Natural killer cell (primary cell): ENCODE measurements at regions not wholly inside any gene's neighbourhood (a gene's known extent, or its start where the extent isn't known, plus 50 kb on each side); places are given as distances from the start of the nearest gene placed in this dataset.

ENCODE experiments used
- ATAC-seq, 3 donors: fragments of 150-1000 bp in 2 of 3; fragments of 200-7000 bp in 1 of 3; cut with Tn5 transposase; 1 replicate in 1 of 3; 2 replicates in 2 of 3; pipeline ENCODE4 v1.10.0; 2021; ENCODE audit warnings: mild to moderate bottlenecking in 2 of 3, moderate library complexity in 2 of 3
- DNase-seq, 2 donors: peaks; one replicate each; pipeline versions ENCODE4 v3.0.0 to v3.0.0-alpha.2; 2013 to 2021; ENCODE audit warnings: mixed read lengths in 1 of 2
- H3K27ac ChIP-seq: one replicate; pipeline ENCODE4 v1.5.1; 2013; ENCODE audit warnings: mild to moderate bottlenecking, low read length
- H3K27me3 ChIP-seq: one replicate; pipeline ENCODE4 v1.6.1; 2013; ENCODE audit warnings: low read length; ENCODE audit not compliant: control insufficient read depth, insufficient read depth
- H3K36me3 ChIP-seq: one replicate; pipeline ENCODE4 v1.6.1; 2013; ENCODE audit warnings: low read length; ENCODE audit not compliant: control insufficient read depth, insufficient read depth
- H3K4me1 ChIP-seq: one replicate; pipeline ENCODE4 v1.6.1; 2013; ENCODE audit warnings: low read length; ENCODE audit not compliant: control insufficient read depth, insufficient read depth
- H3K4me3 ChIP-seq: one replicate; pipeline ENCODE4 v1.5.1; 2013; ENCODE audit warnings: low read length
- H3K9me3 ChIP-seq: one replicate; pipeline ENCODE4 v1.6.1; 2013; ENCODE audit warnings: low read length; ENCODE audit not compliant: control insufficient read depth, insufficient read depth
- H3K27ac Mint-ChIP-seq, 2 donors: one replicate each; pipeline ENCODE4 v1.8.0; 2022; ENCODE audit warnings: mild to moderate bottlenecking in 2 of 2, mixed read lengths in 2 of 2, moderate library complexity in 1 of 2
- H3K27me3 Mint-ChIP-seq, 2 donors: one replicate each; pipeline ENCODE4 v1.8.0; 2022; ENCODE audit warnings: low read depth in 2 of 2, mixed read lengths in 2 of 2
- H3K36me3 Mint-ChIP-seq: one replicate; pipeline ENCODE4 v1.8.0; 2022; ENCODE audit warnings: mixed read lengths
- H3K4me1 Mint-ChIP-seq, 2 donors: one replicate each; pipeline ENCODE4 v1.8.0; 2022; ENCODE audit warnings: mixed read lengths in 2 of 2
- H3K4me3 Mint-ChIP-seq: one replicate; pipeline ENCODE4 v1.8.0; 2022; ENCODE audit warnings: mild to moderate bottlenecking, moderate library complexity, mixed read lengths
- H3K9me3 Mint-ChIP-seq, 2 donors: one replicate each; pipeline ENCODE4 v1.8.0; 2022; ENCODE audit warnings: mixed read lengths in 2 of 2
- CTCF ChIP-seq: fragments of 200-600 bp; IDR thresholded peaks from one replicate; pipeline ENCODE4 v1.8.0; 2022; ENCODE audit warnings: antibody characterized with exemption
- whole genome bisulfite sequencing: methylation state at CpG from one replicate; pipeline ENCODE4 v1.1.7; 2013; ENCODE audit warnings: missing lambda C conversion rate; ENCODE audit not compliant: insufficient coverage; 5-methylcytosine and 5-hydroxymethylcytosine counted together
- intact Hi-C: fragments of 100-400 bp; cut with micrococcal nuclease; formaldehyde crosslinking; loops from one replicate; pipeline ENCODE4 v1.14.2; 2022

DNA sequence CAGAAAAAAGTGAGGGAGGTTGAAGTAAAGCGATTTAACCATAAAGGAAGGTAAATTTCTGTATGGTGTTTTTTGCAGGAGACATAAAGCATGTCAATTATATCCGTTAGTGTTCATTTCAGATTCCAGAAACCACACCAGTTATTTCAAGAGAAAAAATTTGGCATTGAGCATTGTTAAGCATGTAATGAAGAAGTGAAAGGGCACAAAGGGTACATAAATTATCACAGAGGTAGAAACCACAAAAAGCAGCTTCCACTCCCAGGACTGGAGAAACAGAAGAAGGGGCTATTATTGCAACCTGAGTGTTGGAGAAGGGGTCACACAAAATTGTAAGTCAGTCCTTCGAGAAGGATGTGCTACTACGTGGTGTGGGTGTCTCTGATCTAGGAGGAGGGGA lies 72.2 kb upstream of the DACH1 start:
- DNase-seq: no peak
- no peak for ATAC-seq
- no peaks in the 10 kb centered on the region for H3K36me3 Mint-ChIP-seq
- Histone ChIP-seq H3K4me3 (no peak overlapping the region), H3K4me1 (no peaks in the 10 kb centered on the region), H3K27me3 (no peaks in the 10 kb centered on the region), H3K36me3 (no peaks in the 10 kb centered on the region), H3K27ac (no peak overlapping the region), H3K9me3 (no peaks in the 10 kb centered on the region)
- H3K4me1 Mint-ChIP-seq: no peaks in the 10 kb centered on the region
- no peak for TF ChIP-seq CTCF
- no peaks in the 10 kb centered on the region for H3K27me3 Mint-ChIP-seq
- no peak overlapping the region for H3K4me3 Mint-ChIP-seq
- H3K9me3 Mint-ChIP-seq: peaks cover 7 to 10% of the 10 kb centered on the region in 2 donors
- intact Hi-C loops: no loop called here
- WGBS: 7% methylated on average over 3 of the region's 4 CpGs
- H3K27ac Mint-ChIP-seq: no peak overlapping the region

GRCh38 chr13:71935166-71935840 lies 68.3 kb upstream of the DACH1 start:
- ATAC-seq (no peak), DNase-seq (no peak)
- WGBS: 100% methylated on average over 3 of the region's 4 CpGs
- Mint-ChIP-seq H3K27me3 (no peaks in the 10 kb centered on the region), H3K9me3 (peaks cover 3 to 4% of the 10 kb centered on the region in 2 donors), H3K36me3 (no peaks in the 10 kb centered on the region), H3K27ac (no peak overlapping the region), H3K4me1 (no peaks in the 10 kb centered on the region), H3K4me3 (no peak overlapping the region)
- TF ChIP-seq CTCF: no peak
- Histone ChIP-seq H3K9me3 (no peaks in the 10 kb centered on the region), H3K4me3 (no peak overlapping the region), H3K27ac (no peak overlapping the region), H3K4me1 (no peaks in the 10 kb centered on the region), H3K36me3 (no peaks in the 10 kb centered on the region), H3K27me3 (no peaks in the 10 kb centered on the region)
- intact Hi-C loops: no loop called here

DNA sequence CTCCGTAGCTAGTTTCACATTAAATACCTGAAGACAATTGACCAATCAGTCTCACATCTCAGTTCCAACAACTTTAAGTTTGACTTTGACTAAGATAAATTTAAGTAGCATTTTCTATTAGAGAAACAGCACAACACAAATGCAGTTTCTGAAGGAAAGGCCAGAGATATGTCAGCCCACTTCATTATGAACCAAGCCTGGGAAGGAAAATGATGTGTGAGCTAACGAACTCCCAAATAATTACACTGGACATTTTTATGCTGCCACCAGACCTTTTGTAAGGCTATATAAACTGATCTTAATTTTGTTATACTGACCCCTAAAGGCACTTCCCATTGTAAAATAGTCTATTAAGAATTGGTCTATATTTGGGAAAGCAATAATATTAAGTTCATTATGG lies 57.9 kb upstream of the DACH1 start:
- no peaks in the 10 kb centered on the region for H3K36me3 Mint-ChIP-seq
- Histone ChIP-seq H3K27ac (no peak overlapping the region), H3K9me3 (no peaks in the 10 kb centered on the region), H3K27me3 (no peaks in the 10 kb centered on the region), H3K36me3 (no peaks in the 10 kb centered on the region), H3K4me1 (no peaks in the 10 kb centered on the region), H3K4me3 (no peak overlapping the region)
- no CpG with 5 or more reads among the region's 2 CpGs for WGBS
- no peak overlapping the region for H3K27ac Mint-ChIP-seq
- peaks cover 2 to 3% of the 10 kb centered on the region in 2 donors for H3K9me3 Mint-ChIP-seq
- intact Hi-C loops: no loop called here
- DNase-seq: no peak
- no peak for ATAC-seq
- no peaks in the 10 kb centered on the region for H3K27me3 Mint-ChIP-seq
- H3K4me1 Mint-ChIP-seq: no peaks in the 10 kb centered on the region
- no peak overlapping the region for H3K4me3 Mint-ChIP-seq
- no peak for TF ChIP-seq CTCF

DNA sequence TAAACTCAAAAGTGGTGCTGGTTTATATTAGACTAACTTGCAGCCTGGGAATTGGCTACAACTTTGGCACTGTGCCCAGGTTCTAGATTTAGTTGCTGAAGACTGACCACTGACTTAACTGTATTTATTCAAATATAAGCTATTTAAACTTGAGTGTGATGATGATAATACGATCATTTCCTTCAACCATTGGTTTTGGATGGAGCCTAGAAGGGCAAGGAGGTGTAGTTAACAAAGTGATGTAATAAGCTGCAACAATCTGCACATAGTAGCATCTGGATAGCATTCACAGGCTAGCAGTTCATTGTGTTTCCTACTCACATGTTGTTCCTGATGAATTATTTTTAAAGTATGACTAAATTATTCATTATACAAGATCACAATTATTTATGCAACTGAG lies 55.2 kb upstream of the DACH1 start:
- no peak overlapping the region for H3K4me3 Mint-ChIP-seq
- no CpG with 5 or more reads among the region's 1 CpG for WGBS
- Histone ChIP-seq H3K27me3 (no peaks in the 10 kb centered on the region), H3K27ac (no peak overlapping the region), H3K9me3 (no peaks in the 10 kb centered on the region), H3K4me1 (no peaks in the 10 kb centered on the region), H3K4me3 (no peak overlapping the region), H3K36me3 (no peaks in the 10 kb centered on the region)
- DNase-seq (no peak), ATAC-seq (no peak)
- H3K27me3 Mint-ChIP-seq: no peaks in the 10 kb centered on the region
- no peak for TF ChIP-seq CTCF
- H3K9me3 Mint-ChIP-seq: peaks cover 0 to 7% of the 10 kb centered on the region in 2 donors
- intact Hi-C loops: no loop called here
- no peaks in the 10 kb centered on the region for H3K4me1 Mint-ChIP-seq
- H3K27ac Mint-ChIP-seq: no peak overlapping the region
- no peaks in the 10 kb centered on the region for H3K36me3 Mint-ChIP-seq
